ENCODE measurements at regions not wholly inside any gene's neighbourhood (a gene's known extent, or its start where the extent isn't known, plus 50 kb on each side); places are given as distances from the start of the nearest gene placed in this dataset.

- DNase-seq (ENCODE audit: low spot score) = no peak
Observed at GRCh38 chr2:176424746-176425145, 155.5 kb downstream of the MTX2 start.

- no peak for DNase-seq (ENCODE audit: low spot score)
Observed at GRCh38 chr2:176427549-176427948, 158.3 kb downstream of the MTX2 start.

- DNase-seq (ENCODE audit: low spot score) = peak; percentile 80
Observed at GRCh38 chr2:176428944-176429469, 159.8 kb downstream of the MTX2 start.

GRCh38 chr2:176432434-176432833, 163.2 kb downstream of the MTX2 start:
- no peak for DNase-seq (ENCODE audit: low spot score)

GRCh38 chr2:176435729-176436128, 166.5 kb downstream of the MTX2 start:
- DNase-seq (ENCODE audit: low spot score) = no peak

GRCh38 chr2:176443946-176444345, 174.7 kb downstream of the MTX2 start:
- no peak for DNase-seq (ENCODE audit: low spot score)

GRCh38 chr2:176445956-176446355, 176.7 kb downstream of the MTX2 start:
- no peak for DNase-seq (ENCODE audit: low spot score)

- DNase-seq (ENCODE audit: low spot score) = peak; percentile 16
Observed at GRCh38 chr2:176446718-176447414, 177.6 kb downstream of the MTX2 start.

- no peak for DNase-seq (ENCODE audit: low spot score)
Observed at GRCh38 chr2:176447616-176448015, 178.4 kb downstream of the MTX2 start.

GRCh38 chr2:176449852-176450251, 180.6 kb downstream of the MTX2 start:
- DNase-seq (ENCODE audit: low spot score) = no peak

GRCh38 chr2:176453784-176454183, 184.5 kb downstream of the MTX2 start:
- no peak for DNase-seq (ENCODE audit: low spot score)

GRCh38 chr2:176454893-176455815, 185.9 kb downstream of the MTX2 start:
- peak; percentile 85 for DNase-seq (ENCODE audit: low spot score)

GRCh38 chr2:176455816-176456291, 186.6 kb downstream of the MTX2 start:
- DNase-seq (ENCODE audit: low spot score) = peak; percentile 45

GRCh38 chr2:176457481-176457880, 188.2 kb downstream of the MTX2 start:
- no peak for DNase-seq (ENCODE audit: low spot score)

GRCh38 chr2:176461098-176461808, 192.0 kb downstream of the MTX2 start:
- no peak for DNase-seq (ENCODE audit: low spot score)

- no peak for DNase-seq (ENCODE audit: low spot score)
Observed at GRCh38 chr2:176461809-176462670, 192.8 kb downstream of the MTX2 start.

GRCh38 chr2:176463546-176463945, 194.3 kb downstream of the MTX2 start:
- no peak for DNase-seq (ENCODE audit: low spot score)

- no peak for DNase-seq (ENCODE audit: low spot score)
Observed at GRCh38 chr2:176464886-176465564, 195.8 kb downstream of the MTX2 start.

GRCh38 chr2:176466918-176467452, 197.7 kb downstream of the MTX2 start:
- no peak for DNase-seq (ENCODE audit: low spot score)

GRCh38 chr2:176467595-176467994, 198.4 kb downstream of the MTX2 start:
- DNase-seq (ENCODE audit: low spot score) = no peak
